GM12873 (cell line): ENCODE measurements at regions not wholly inside any gene's neighbourhood (a gene's known extent, or its start where the extent isn't known, plus 50 kb on each side); places are given as distances from the start of the nearest gene placed in this dataset.

Experiments
- TF ChIP-seq, protein P1 (sequence below): IDR thresholded peaks from 2 replicates; pipeline ENCODE4 v1.5.1; 2012; ENCODE audit warnings: low read depth, mild to moderate bottlenecking, moderate library complexity, low read length, control low read depth; ENCODE audit not compliant: insufficient read depth; ENCODE audit errors: missing control alignments

GRCh38 chr1:168405906-168406549 lies 125.4 kb downstream of the TBX19 start:
- TF ChIP-seq, protein P1, sequence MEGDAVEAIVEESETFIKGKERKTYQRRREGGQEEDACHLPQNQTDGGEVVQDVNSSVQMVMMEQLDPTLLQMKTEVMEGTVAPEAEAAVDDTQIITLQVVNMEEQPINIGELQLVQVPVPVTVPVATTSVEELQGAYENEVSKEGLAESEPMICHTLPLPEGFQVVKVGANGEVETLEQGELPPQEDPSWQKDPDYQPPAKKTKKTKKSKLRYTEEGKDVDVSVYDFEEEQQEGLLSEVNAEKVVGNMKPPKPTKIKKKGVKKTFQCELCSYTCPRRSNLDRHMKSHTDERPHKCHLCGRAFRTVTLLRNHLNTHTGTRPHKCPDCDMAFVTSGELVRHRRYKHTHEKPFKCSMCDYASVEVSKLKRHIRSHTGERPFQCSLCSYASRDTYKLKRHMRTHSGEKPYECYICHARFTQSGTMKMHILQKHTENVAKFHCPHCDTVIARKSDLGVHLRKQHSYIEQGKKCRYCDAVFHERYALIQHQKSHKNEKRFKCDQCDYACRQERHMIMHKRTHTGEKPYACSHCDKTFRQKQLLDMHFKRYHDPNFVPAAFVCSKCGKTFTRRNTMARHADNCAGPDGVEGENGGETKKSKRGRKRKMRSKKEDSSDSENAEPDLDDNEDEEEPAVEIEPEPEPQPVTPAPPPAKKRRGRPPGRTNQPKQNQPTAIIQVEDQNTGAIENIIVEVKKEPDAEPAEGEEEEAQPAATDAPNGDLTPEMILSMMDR = no peak

GRCh38 chr1:168403140-168403539 lies 122.5 kb downstream of the TBX19 start:
- TF ChIP-seq, protein P1 = no peak

- TF ChIP-seq, protein P1 = no peak
Observed at GRCh38 chr1:168401341-168401740, 120.7 kb downstream of the TBX19 start.

DNA sequence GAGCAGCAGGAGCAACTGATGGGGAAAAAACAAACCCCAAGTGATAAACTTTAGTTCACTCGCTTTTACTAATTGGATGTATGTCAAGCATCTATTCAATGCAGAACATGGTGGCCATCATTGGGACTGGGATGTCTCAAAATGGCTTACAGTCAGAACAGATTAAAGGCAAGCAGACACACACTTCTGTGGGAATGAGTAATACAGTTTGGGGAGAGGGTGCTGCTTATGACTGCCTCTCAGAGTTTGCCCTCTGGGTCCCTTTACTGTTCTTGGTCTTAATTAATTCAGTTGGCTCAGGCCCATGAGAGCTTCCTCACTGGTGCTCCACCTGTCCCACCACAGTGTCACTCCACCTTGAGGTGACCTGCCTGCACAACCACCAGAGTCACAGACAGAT lies 119.5 kb downstream of the TBX19 start:
- TF ChIP-seq, protein P1 = no peak

DNA sequence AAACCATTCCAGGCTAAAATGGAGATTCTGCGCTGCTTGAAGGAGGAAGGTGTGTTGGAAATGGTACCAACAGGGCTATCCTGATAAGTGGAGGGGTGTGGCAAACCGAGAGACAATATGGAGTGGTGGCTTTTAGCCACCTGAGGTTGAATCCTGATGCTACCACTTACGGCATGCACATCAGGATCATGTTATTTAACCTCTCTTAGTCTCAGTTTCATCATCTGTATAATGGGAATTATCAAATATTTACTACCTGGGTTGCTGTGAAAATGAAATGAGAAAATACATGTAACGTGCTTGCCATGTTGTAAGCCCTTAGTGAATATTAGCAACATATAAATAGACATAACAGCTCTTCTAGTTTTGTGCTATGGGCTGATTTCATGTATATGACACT lies 117.1 kb downstream of the TBX19 start:
- TF ChIP-seq, protein P1 = no peak

DNA sequence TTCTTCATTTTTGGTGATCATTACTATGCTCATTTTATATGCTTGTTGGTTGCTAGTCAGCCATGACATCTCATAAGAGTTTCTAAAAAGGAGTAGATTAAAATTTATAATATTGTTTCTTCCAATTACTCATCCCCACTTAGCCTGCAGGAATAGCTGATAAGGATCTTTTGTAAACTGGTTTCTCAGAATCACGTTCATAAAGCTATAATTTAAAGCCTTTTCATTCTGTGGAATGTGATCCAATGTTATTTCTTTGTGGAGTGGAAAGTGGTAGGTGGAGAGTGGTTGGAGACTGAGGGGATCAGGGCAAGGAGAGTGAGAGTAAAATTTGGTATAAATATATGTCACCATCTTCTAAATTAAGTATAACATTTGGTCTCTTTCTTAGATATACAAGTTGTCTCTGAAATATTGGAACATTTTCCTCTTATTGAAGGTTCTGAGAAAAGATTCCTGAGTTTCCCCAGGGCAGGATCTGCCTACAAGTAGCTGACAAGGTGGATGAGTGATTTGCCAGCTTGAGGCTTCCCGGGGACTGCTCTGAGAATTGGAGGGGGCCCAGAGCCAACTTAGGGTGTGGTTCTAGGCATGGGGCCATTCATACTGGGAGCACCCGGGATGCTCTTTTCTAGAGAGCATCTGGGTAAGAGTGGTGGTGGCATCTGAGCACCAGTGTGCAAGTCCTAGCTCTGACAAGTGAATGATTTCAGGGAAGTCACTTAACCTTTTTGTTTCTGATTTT lies 116.4 kb downstream of the TBX19 start:
- TF ChIP-seq, protein P1 = no peak

- TF ChIP-seq, protein P1 = no peak
Observed at GRCh38 chr1:168396508-168396907, 115.8 kb downstream of the TBX19 start.
